HL-60 (cell line): ENCODE measurements at regions not wholly inside any gene's neighbourhood (a gene's known extent, or its start where the extent isn't known, plus 50 kb on each side); places are given as distances from the start of the nearest gene placed in this dataset.

Experiments
- DNase-seq, 2 experiments: peaks; one replicate each; pipeline ENCODE4 v3.0.0-alpha.2; 2010 to 2020; ENCODE audit warnings: low read depth in 1 of 2, low spot score in 1 of 2
- H3K27ac ChIP-seq: fragments of 250-450 bp; sonication (Bioruptor Pico); replicated peaks from 2 replicates; pipeline ENCODE4 v1.5.1; 2020; ENCODE audit warnings: mild to moderate bottlenecking, moderate library complexity
- H3K27me3 ChIP-seq: fragments of 250-450 bp; sonication (Bioruptor Pico); 2 replicates; pipeline ENCODE4 v1.5.1; 2021; ENCODE audit warnings: mild to moderate bottlenecking, moderate library complexity; ENCODE audit not compliant: insufficient read depth, poor library complexity, severe bottlenecking
- H3K4me3 ChIP-seq: replicated peaks from 2 replicates; pipeline ENCODE4 v1.5.1; 2011; ENCODE audit warnings: mild to moderate bottlenecking, control low read depth, low read length; ENCODE audit not compliant: insufficient read depth
- CTCF ChIP-seq: IDR thresholded peaks from one replicate; pipeline ENCODE4 v1.5.1; 2011; ENCODE audit warnings: low read length, control low read depth, inconsistent platforms; ENCODE audit not compliant: insufficient read depth
- GABPA ChIP-seq: IDR thresholded peaks from 2 replicates; pipeline ENCODE4 v1.6.1; 2012; ENCODE audit warnings: low read depth
- POLR2AphosphoS5 ChIP-seq: IDR thresholded peaks from 2 replicates; pipeline ENCODE4 v1.6.1; 2012; ENCODE audit warnings: low read depth
- REST ChIP-seq: IDR thresholded peaks from 2 replicates; pipeline ENCODE4 v1.6.1; 2012; ENCODE audit warnings: low read depth; ENCODE audit not compliant: insufficient replicate concordance
- SPI1 ChIP-seq: IDR thresholded peaks from 2 replicates; pipeline ENCODE4 v1.6.1; 2012; ENCODE audit warnings: low read depth, mild to moderate bottlenecking, borderline replicate concordance

- TF ChIP-seq CTCF (no peak), GABPA (no peak), SPI1 (no peak), REST (no peak), POLR2AphosphoS5 (no peak)
- DNase-seq: no peak
- H3K27me3 ChIP-seq: peaks cover 4% of the 10 kb centered on the region
- H3K4me3 ChIP-seq: no peak overlapping the region
- H3K27ac ChIP-seq: no peak overlapping the region
Measured at GRCh38 chr9:100724886-100725285, 147.0 kb downstream of the CAVIN4 start.

GRCh38 chr9:100725371-100725770, 147.5 kb downstream of the CAVIN4 start:
- Histone ChIP-seq H3K4me3 (no peak overlapping the region), H3K27ac (no peak overlapping the region), H3K27me3 (peaks cover 4% of the 10 kb centered on the region)
- no peak for DNase-seq
- TF ChIP-seq REST (no peak), SPI1 (no peak), CTCF (no peak), GABPA (no peak), POLR2AphosphoS5 (no peak)

- no peak overlapping the region for H3K4me3 ChIP-seq
- DNase-seq: no peak
- TF ChIP-seq POLR2AphosphoS5 (no peak), REST (no peak), SPI1 (no peak), GABPA (no peak), CTCF (no peak)
- H3K27ac ChIP-seq: no peak overlapping the region
- peaks cover under 1% of the 10 kb centered on the region for H3K27me3 ChIP-seq
Measured at GRCh38 chr9:100729336-100729895, 151.5 kb downstream of the CAVIN4 start.
